IMR-90 (cell line): ENCODE measurements at regions not wholly inside any gene's neighbourhood (a gene's known extent, or its start where the extent isn't known, plus 50 kb on each side); places are given as distances from the start of the nearest gene placed in this dataset.

ENCODE experiments used
- ATAC-seq: fragments of 200-7000 bp; cut with Tn5 transposase; 2 replicates; pipeline ENCODE4 v1.9.1; 2020; ENCODE audit warnings: low read depth, mild to moderate bottlenecking, moderate library complexity
- BruUV-seq: library from RNA; stranded (reverse); fragments of 400-500 nt; replicated peaks from 2 replicates; lab custom pipeline; 2021; lab: Mats Ljungman, UMichigan
- CTCF ChIA-PET: fragments of 300-600 bp; formaldehyde crosslinking; extraction: SDS; loops from one replicate; lab custom pipeline; 2021; ENCODE audit warnings: antibody characterized with exemption; lab: Yijun Ruan, JAX
- POLR2A ChIA-PET: fragments of 300-600 bp; sonication (Branson Sonifier 250); formaldehyde crosslinking; loops from one replicate; lab custom pipeline; 2022; ENCODE audit warnings: antibody characterized with exemption; ENCODE audit not compliant: unreplicated experiment; lab: Charles Lee
- DNase-seq: peaks from one replicate; pipeline ENCODE4 v3.0.0; 2013
- H2AFZ ChIP-seq: replicated peaks from 2 replicates; pipeline ENCODE3; 2013; ENCODE audit warnings: low read length, mild to moderate bottlenecking; ENCODE audit not compliant: poor library complexity
- H2AK5ac ChIP-seq: 2 replicates; pipeline ENCODE4 v1.6.1; 2013; ENCODE audit warnings: low read depth, low read length, inconsistent platforms
- H2AK9ac ChIP-seq: replicated peaks from 2 replicates; pipeline ENCODE3; 2013; ENCODE audit warnings: mild to moderate bottlenecking, low read depth, low read length, moderate library complexity; ENCODE audit not compliant: poor library complexity
- H2BK120ac ChIP-seq: 2 replicates; pipeline ENCODE4 v1.6.1; 2013; ENCODE audit warnings: low read depth, low read length, inconsistent platforms
- H2BK15ac ChIP-seq: 3 replicates; pipeline ENCODE4 v1.6.1; 2013; ENCODE audit warnings: low read depth, low read length, inconsistent platforms
- H2BK20ac ChIP-seq: 2 replicates; pipeline ENCODE4 v1.6.1; 2013; ENCODE audit warnings: low read depth, mild to moderate bottlenecking, inconsistent platforms, low read length, moderate library complexity
- H2BK5ac ChIP-seq: 2 replicates; pipeline ENCODE4 v1.6.1; 2013; ENCODE audit warnings: mild to moderate bottlenecking, low read depth, low read length, inconsistent platforms; ENCODE audit not compliant: poor library complexity, severe bottlenecking
- H3K14ac ChIP-seq: replicated peaks from 2 replicates; pipeline ENCODE4 v1.6.1; 2013; ENCODE audit warnings: low read depth, low read length, inconsistent platforms
- H3K18ac ChIP-seq: 2 replicates; pipeline ENCODE4 v1.6.1; 2013; ENCODE audit warnings: low read depth, low read length, control low read depth
- H3K23ac ChIP-seq: 2 replicates; pipeline ENCODE4 v1.6.1; 2013; ENCODE audit warnings: low read depth, low read length, inconsistent platforms
- H3K27ac ChIP-seq: 2 replicates; pipeline ENCODE4 v1.5.1; 2013; ENCODE audit warnings: mild to moderate bottlenecking, control low read depth, low read length; ENCODE audit not compliant: insufficient read depth
- H3K27me3 ChIP-seq: 2 replicates; pipeline ENCODE4 v1.6.1; 2013; ENCODE audit warnings: low read length; ENCODE audit not compliant: control insufficient read depth, insufficient read depth
- H3K36me3 ChIP-seq: 2 replicates; pipeline ENCODE4 v1.6.1; 2013; ENCODE audit warnings: low read length, mixed read lengths; ENCODE audit not compliant: control insufficient read depth, insufficient read depth
- H3K4ac ChIP-seq: 2 replicates; pipeline ENCODE4 v1.6.1; 2013; ENCODE audit warnings: low read depth, low read length, inconsistent platforms
- H3K4me1 ChIP-seq: 2 replicates; pipeline ENCODE4 v1.6.1; 2013; ENCODE audit warnings: low read length, mixed read lengths; ENCODE audit not compliant: control insufficient read depth, insufficient read depth
- H3K4me2 ChIP-seq: 2 replicates; pipeline ENCODE4 v1.6.1; 2013; ENCODE audit warnings: low read depth, mild to moderate bottlenecking, control low read depth, low read length, moderate library complexity
- H3K4me3 ChIP-seq: 2 replicates; pipeline ENCODE4 v1.5.1; 2013; ENCODE audit warnings: low read depth, mild to moderate bottlenecking, control low read depth, low read length, moderate library complexity; ENCODE audit not compliant: insufficient read depth
- H3K56ac ChIP-seq: 2 replicates; pipeline ENCODE4 v1.6.1; 2013; ENCODE audit warnings: low read length, inconsistent platforms; ENCODE audit not compliant: insufficient read depth; ENCODE audit errors: extremely low read depth
- H3K79me1 ChIP-seq, 2 experiments: 2 replicates each; pipeline ENCODE4 v1.6.1; 2013; ENCODE audit warnings: low read length in 2 of 2, inconsistent platforms in 1 of 2, low read depth in 1 of 2
- H3K9ac ChIP-seq: 2 replicates; pipeline ENCODE4 v1.6.1; 2013; ENCODE audit warnings: low read depth, low read length, control low read depth
- H3K9me1 ChIP-seq: 2 replicates; pipeline ENCODE4 v1.6.1; 2013; ENCODE audit warnings: low read length, inconsistent platforms; ENCODE audit not compliant: insufficient read depth
- H3K9me3 ChIP-seq: 2 replicates; pipeline ENCODE4 v1.6.1; 2013; ENCODE audit warnings: low read length; ENCODE audit not compliant: control insufficient read depth, insufficient read depth
- H4K20me1 ChIP-seq: 2 replicates; pipeline ENCODE4 v1.6.1; 2013; ENCODE audit warnings: low read length, inconsistent platforms; ENCODE audit not compliant: insufficient read depth
- H4K5ac ChIP-seq: 2 replicates; pipeline ENCODE4 v1.6.1; 2013; ENCODE audit warnings: mild to moderate bottlenecking, low read depth, low read length, control low read depth
- H4K8ac ChIP-seq, 2 experiments: 2 replicates each; pipeline ENCODE4 v1.6.1; 2013; ENCODE audit warnings: low read depth in 2 of 2, low read length in 2 of 2, control low read depth in 1 of 2, inconsistent platforms in 1 of 2
- H4K91ac ChIP-seq: 2 replicates; pipeline ENCODE4 v1.6.1; 2013; ENCODE audit warnings: low read depth, low read length, inconsistent platforms; ENCODE audit not compliant: insufficient read depth
- CEBPB ChIP-seq: IDR thresholded peaks from 2 replicates; pipeline ENCODE4 v1.6.1; 2012; ENCODE audit warnings: low read depth, low read length, improper control_type of control experiment
- CHD1 ChIP-seq: IDR thresholded peaks from 2 replicates; pipeline ENCODE4 v1.6.1; 2012; ENCODE audit warnings: low read depth, low read length, improper control_type of control experiment
- CTCF ChIP-seq: conservative IDR thresholded peaks from 2 replicates; pipeline ENCODE4 v1.5.1; 2012; ENCODE audit warnings: mild to moderate bottlenecking, low read depth, low read length, improper control_type of control experiment
- ELK1 ChIP-seq: fragments of 150-350 bp; IDR thresholded peaks from 2 replicates; pipeline ENCODE4 v1.6.1; 2016; ENCODE audit warnings: low read depth, mild to moderate bottlenecking, low read length, moderate library complexity, borderline replicate concordance
- FOS ChIP-seq: fragments of 150-350 bp; IDR thresholded peaks from 2 replicates; pipeline ENCODE4 v1.6.1; 2016; ENCODE audit warnings: low read depth, low read length
- MAFK ChIP-seq: IDR thresholded peaks from 2 replicates; pipeline ENCODE4 v1.6.1; 2012; ENCODE audit warnings: low read depth, low read length, improper control_type of control experiment
- MAZ ChIP-seq: IDR thresholded peaks from 2 replicates; pipeline ENCODE4 v1.6.1; 2012; ENCODE audit warnings: low read depth, mild to moderate bottlenecking, low read length, improper control_type of control experiment, moderate library complexity, borderline replicate concordance
- NFE2L2 ChIP-seq: fragments of 150-350 bp; IDR thresholded peaks from 2 replicates; pipeline ENCODE4 v1.6.1; 2016; ENCODE audit warnings: low read depth, mild to moderate bottlenecking, low read length
- POLR2A ChIP-seq: IDR thresholded peaks from 2 replicates; pipeline ENCODE4 v1.6.1; 2012; ENCODE audit warnings: mild to moderate bottlenecking, low read depth, low read length
- RAD21 ChIP-seq: IDR thresholded peaks from 2 replicates; pipeline ENCODE4 v1.6.1; 2012; ENCODE audit warnings: low read length, improper control_type of control experiment
- RCOR1 ChIP-seq: IDR thresholded peaks from 2 replicates; pipeline ENCODE4 v1.6.1; 2012; ENCODE audit warnings: mild to moderate bottlenecking, low read length, improper control_type of control experiment; ENCODE audit not compliant: insufficient replicate concordance
- RFX5 ChIP-seq: IDR thresholded peaks from 2 replicates; pipeline ENCODE4 v1.8.0; 2012; ENCODE audit warnings: low read depth, mild to moderate bottlenecking, low read length, moderate library complexity
- SMC3 ChIP-seq: fragments of 150-350 bp; IDR thresholded peaks from 2 replicates; pipeline ENCODE4 v1.6.1; 2016; ENCODE audit warnings: low read depth, mild to moderate bottlenecking, antibody characterized with exemption, low read length, moderate library complexity
- USF2 ChIP-seq: fragments of 150-350 bp; IDR thresholded peaks from 2 replicates; pipeline ENCODE4 v1.6.1; 2017; ENCODE audit warnings: mild to moderate bottlenecking, antibody characterized with exemption, low read length, low read depth
- WGBS, 2 experiments: methylation state at CpG; one replicate each; pipeline versions ENCODE4 v1.1.5 to v1.1.7; 2013; ENCODE audit warnings: missing lambda C conversion rate in 2 of 2; ENCODE audit not compliant: insufficient read length in 1 of 2; ENCODE audit errors: extremely low coverage in 2 of 2; 5-methylcytosine and 5-hydroxymethylcytosine counted together
- dilution Hi-C: fragments of 300-500 bp; cut with HindIII; formaldehyde crosslinking; loops from one replicate; pipeline ENCODE4 v1.14.3; 2018; ENCODE audit warnings: low sequenced_read_pairs; ENCODE audit not compliant: unreplicated experiment
- in situ Hi-C: fragments of 300-500 bp; cut with MboI; formaldehyde crosslinking; loops from 3 replicates; pipeline ENCODE4 v1.14.3; 2019; ENCODE audit warnings: low sequenced_read_pairs, inconsistent platforms, mixed read lengths
- intact Hi-C: fragments of 100-400 bp; cut with micrococcal nuclease; formaldehyde crosslinking; loops from 2 replicates; pipeline ENCODE4 v1.10.0; 2022

- Histone ChIP-seq H3K23ac (no peak overlapping the region), H3K56ac (no peak overlapping the region), H2BK20ac (no peak overlapping the region), H3K27me3 (peaks cover 3% of the 10 kb centered on the region; the same call in 1 of the 2 replicates), H4K91ac (no peak overlapping the region), H3K4me3 (no peak overlapping the region), H2AK9ac (no peak overlapping the region), H3K14ac (no peak overlapping the region), H3K27ac (no peak overlapping the region), H3K9me3 (no peaks in the 10 kb centered on the region), H2BK15ac (no peak overlapping the region), H4K5ac (no peak overlapping the region), H2AK5ac (no peak overlapping the region), H3K18ac (no peak overlapping the region), H4K8ac (no peak overlapping the region), H3K9me1 (no peaks in the 10 kb centered on the region), H2AFZ (no peak overlapping the region), H3K4me2 (no peak overlapping the region), H3K79me1 (no peaks in the 10 kb centered on the region), H3K36me3 (no peaks in the 10 kb centered on the region), H4K20me1 (no peaks in the 10 kb centered on the region), H2BK5ac (no peak overlapping the region), H3K4me1 (no peaks in the 10 kb centered on the region), H3K4ac (no peak overlapping the region), H2BK120ac (no peak overlapping the region), H3K9ac (no peak overlapping the region)
- no peak for ATAC-seq
- intact Hi-C loops = no loop called here
- BruUV-seq = no TSS peak
- in situ Hi-C loops = no loop called here
- WGBS, 2 experiments = no CpG with 5 or more reads among the region's 3 CpGs
- no peak for TF ChIP-seq RCOR1
- TF ChIP-seq MAFK = no peak
- TF ChIP-seq USF2 = no peak
- TF ChIP-seq CHD1 = no peak
- TF ChIP-seq POLR2A = no peak
- TF ChIP-seq ELK1 = no peak
- no peak for TF ChIP-seq RAD21
- TF ChIP-seq CTCF = no peak
- TF ChIP-seq NFE2L2 = no peak
- TF ChIP-seq RFX5 = no peak
- no peak for TF ChIP-seq FOS
- no peak for TF ChIP-seq SMC3
- TF ChIP-seq MAZ = no peak
- TF ChIP-seq CEBPB = no peak
- CTCF ChIA-PET = no interaction called here
- POLR2A ChIA-PET = no interaction called here
- DNase-seq = no peak
- dilution Hi-C loops = no loop called here
These were observed 205.4 kb upstream of the HS3ST3A1 start for GRCh38 chr17:13807103-13807502.
